OCI-LY7 (cell line): ENCODE measurements at regions not wholly inside any gene's neighbourhood (a gene's known extent, or its start where the extent isn't known, plus 50 kb on each side); places are given as distances from the start of the nearest gene placed in this dataset.

Experiments used
- BruUV-seq: library from RNA; stranded (reverse); fragments of 400-500 nt; replicated peaks from 2 replicates; lab custom pipeline; 2021; lab: Mats Ljungman, UMichigan
- CTCF ChIA-PET: fragments of 300-600 bp; sonication (Branson Sonifier 250); formaldehyde crosslinking; loops from one replicate; lab custom pipeline; 2022; ENCODE audit warnings: antibody characterized with exemption; ENCODE audit not compliant: unreplicated experiment; lab: Charles Lee
- POLR2A ChIA-PET: fragments of 300-600 bp; sonication (Branson Sonifier 250); formaldehyde crosslinking; loops from one replicate; lab custom pipeline; 2022; ENCODE audit warnings: antibody characterized with exemption; lab: Charles Lee
- DNase-seq: peaks from one replicate; pipeline ENCODE4 v3.0.0-alpha.2; 2015; ENCODE audit warnings: low spot score
- H2AFZ ChIP-seq: fragments of 200-600 bp; sonication (generic), shearing (Covaris generic); 2 replicates; pipeline ENCODE4 v1.6.1; 2014; ENCODE audit warnings: mild to moderate bottlenecking, antibody characterized with exemption, low read length, moderate library complexity
- H3K27ac ChIP-seq: fragments of 200-600 bp; sonication (generic); 2 replicates; pipeline ENCODE4 v1.5.1; 2014; ENCODE audit warnings: mixed run types, low read depth, mild to moderate bottlenecking, moderate library complexity, low read length, inconsistent platforms; ENCODE audit not compliant: poor library complexity, severe bottlenecking
- H3K36me3 ChIP-seq: fragments of 200-600 bp; sonication (generic); 2 replicates; pipeline ENCODE4 v1.6.1; 2014; ENCODE audit warnings: mild to moderate bottlenecking, antibody characterized with exemption, low read length, moderate library complexity, mixed read lengths; ENCODE audit not compliant: insufficient read depth
- H3K4me1 ChIP-seq: fragments of 200-600 bp; sonication (generic); 2 replicates; pipeline ENCODE4 v1.5.1; 2014; ENCODE audit warnings: mild to moderate bottlenecking, low read length; ENCODE audit not compliant: insufficient read depth, poor library complexity, severe bottlenecking
- H3K4me2 ChIP-seq: fragments of 200-600 bp; sonication (generic); 2 replicates; pipeline ENCODE4 v1.6.1; 2014; ENCODE audit warnings: mild to moderate bottlenecking, low read length
- H3K4me3 ChIP-seq: fragments of 200-600 bp; sonication (generic); 2 replicates; pipeline ENCODE4 v1.5.1; 2014; ENCODE audit warnings: mild to moderate bottlenecking, low read depth, low read length; ENCODE audit not compliant: poor library complexity, severe bottlenecking
- H3K79me2 ChIP-seq: fragments of 200-600 bp; sonication (generic); 2 replicates; pipeline ENCODE4 v1.6.1; 2016; ENCODE audit warnings: low read depth, mild to moderate bottlenecking, low read length, moderate library complexity, mixed read lengths; ENCODE audit not compliant: insufficient read depth
- H3K9me2 ChIP-seq: fragments of 200-600 bp; sonication (generic); 2 replicates; pipeline ENCODE4 v1.6.1; 2016; ENCODE audit warnings: mild to moderate bottlenecking, low read length, mixed read lengths; ENCODE audit not compliant: insufficient read depth
- H3K9me3 ChIP-seq: fragments of 200-600 bp; sonication (generic); 2 replicates; pipeline ENCODE4 v1.6.1; 2014; ENCODE audit warnings: mild to moderate bottlenecking, mixed run types, low read length, mixed read lengths
- H4K20me1 ChIP-seq: fragments of 200-600 bp; sonication (generic); 2 replicates; pipeline ENCODE4 v1.6.1; 2014; ENCODE audit warnings: mild to moderate bottlenecking, antibody characterized with exemption, low read length, moderate library complexity, mixed read lengths; ENCODE audit not compliant: insufficient read depth
- EZH2phosphoT487 ChIP-seq: fragments of 200-600 bp; sonication (generic); IDR thresholded peaks from 2 replicates; pipeline ENCODE4 v1.6.1; 2018; ENCODE audit warnings: low read depth, borderline replicate concordance, mild to moderate bottlenecking, mixed run types, antibody characterized with exemption, low read length, moderate library complexity, mixed read lengths
- intact Hi-C: fragments of 100-400 bp; cut with micrococcal nuclease; formaldehyde crosslinking; loops from one replicate; pipeline ENCODE4 v1.10.0; 2022; ENCODE audit not compliant: unreplicated experiment
- TF ChIP-seq, protein P1 (sequence below): fragments of 200-600 bp; sonication (generic); conservative IDR thresholded peaks from 2 replicates; pipeline ENCODE4 v1.5.1; 2014; ENCODE audit warnings: mild to moderate bottlenecking, antibody characterized with exemption, low read length, moderate library complexity, mixed read lengths

DNA sequence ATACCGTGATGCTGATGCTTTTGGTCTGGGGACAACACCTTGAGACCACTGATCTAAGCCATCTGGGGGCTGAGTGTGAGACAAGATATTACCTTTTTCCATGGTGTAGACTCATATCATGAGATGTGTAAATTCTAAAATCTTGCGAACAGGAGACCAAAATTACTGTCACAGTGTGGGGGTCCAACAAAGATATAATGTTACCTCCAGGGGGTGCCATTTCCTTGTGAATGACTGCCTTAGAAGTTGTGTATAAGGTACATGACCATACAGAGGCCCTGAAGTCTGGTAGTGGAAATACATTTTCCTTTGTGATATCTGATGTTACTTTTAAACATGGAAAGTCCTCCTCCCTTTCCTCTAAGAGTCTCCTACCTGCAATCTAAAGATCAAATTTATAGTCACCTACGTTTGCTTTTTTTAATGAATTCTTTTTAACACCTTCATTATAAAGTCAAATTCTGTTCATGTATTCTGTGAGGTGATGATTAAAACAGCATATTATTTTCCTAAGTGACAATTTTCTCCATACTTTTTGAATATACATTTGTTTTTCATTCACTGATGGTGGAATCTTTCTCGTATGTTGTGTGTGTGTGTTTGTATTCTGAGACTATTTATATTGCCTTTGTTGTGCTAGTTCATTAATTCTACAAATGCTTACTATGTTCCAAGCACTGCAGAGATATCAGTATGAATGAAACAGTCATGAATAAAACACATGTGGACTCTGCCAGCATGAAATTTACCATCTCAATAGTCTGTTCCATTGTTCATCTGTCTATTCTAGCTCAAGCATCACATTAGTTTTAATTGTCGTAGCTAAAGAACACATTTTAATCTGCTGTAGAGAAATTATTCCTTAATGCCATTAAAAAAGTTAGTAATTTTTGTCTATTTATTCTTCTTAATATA, 113.7 kb downstream of the RFC3 start:
- no peaks in the 10 kb centered on the region for H3K9me3 ChIP-seq
- intact Hi-C loops: loop anchor here (1.0 kb wide), 2 partner anchors 146 to 1233 kb away; no protein-coding TSS in a partner anchor
- peak; percentile 73 for DNase-seq

DNA sequence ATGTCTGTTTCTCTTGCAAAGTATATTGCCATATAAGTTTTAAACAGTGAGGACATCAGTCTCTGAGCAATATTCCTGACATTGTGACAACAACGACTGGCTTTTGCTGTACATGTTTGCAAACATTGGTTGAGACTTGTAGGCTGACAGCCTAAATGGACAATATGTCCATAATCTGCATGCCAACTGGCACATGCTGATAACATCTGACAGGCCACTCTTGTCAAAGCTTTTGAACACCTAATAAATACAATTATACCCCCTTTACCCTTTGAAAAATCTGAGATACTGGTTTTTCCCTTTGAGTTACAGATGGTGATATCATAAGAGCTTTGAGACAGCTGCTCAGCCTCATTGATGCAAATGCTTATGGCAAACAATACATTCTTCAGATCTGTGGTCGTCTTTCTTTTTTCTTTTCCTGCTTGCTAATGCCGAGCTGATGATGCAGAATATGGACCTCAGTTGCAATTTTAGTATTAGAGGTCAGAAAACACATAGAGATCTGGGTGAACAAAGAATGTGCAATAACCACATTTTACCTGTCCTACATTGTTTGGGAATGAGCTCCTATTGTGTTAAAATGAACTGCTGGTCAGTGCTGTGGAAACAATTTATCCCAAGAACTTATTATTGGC, 114.9 kb downstream of the RFC3 start:
- no peaks in the 10 kb centered on the region for H4K20me1 ChIP-seq
- H3K36me3 ChIP-seq: no peaks in the 10 kb centered on the region
- no peaks in the 10 kb centered on the region for H3K4me1 ChIP-seq
- intact Hi-C loops: no loop called here
- no peak for DNase-seq
- H3K4me2 ChIP-seq: no peak overlapping the region
- no peak for TF ChIP-seq EZH2phosphoT487
- TF ChIP-seq, protein P1, sequence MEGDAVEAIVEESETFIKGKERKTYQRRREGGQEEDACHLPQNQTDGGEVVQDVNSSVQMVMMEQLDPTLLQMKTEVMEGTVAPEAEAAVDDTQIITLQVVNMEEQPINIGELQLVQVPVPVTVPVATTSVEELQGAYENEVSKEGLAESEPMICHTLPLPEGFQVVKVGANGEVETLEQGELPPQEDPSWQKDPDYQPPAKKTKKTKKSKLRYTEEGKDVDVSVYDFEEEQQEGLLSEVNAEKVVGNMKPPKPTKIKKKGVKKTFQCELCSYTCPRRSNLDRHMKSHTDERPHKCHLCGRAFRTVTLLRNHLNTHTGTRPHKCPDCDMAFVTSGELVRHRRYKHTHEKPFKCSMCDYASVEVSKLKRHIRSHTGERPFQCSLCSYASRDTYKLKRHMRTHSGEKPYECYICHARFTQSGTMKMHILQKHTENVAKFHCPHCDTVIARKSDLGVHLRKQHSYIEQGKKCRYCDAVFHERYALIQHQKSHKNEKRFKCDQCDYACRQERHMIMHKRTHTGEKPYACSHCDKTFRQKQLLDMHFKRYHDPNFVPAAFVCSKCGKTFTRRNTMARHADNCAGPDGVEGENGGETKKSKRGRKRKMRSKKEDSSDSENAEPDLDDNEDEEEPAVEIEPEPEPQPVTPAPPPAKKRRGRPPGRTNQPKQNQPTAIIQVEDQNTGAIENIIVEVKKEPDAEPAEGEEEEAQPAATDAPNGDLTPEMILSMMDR: no peak
- H3K27ac ChIP-seq: no peak overlapping the region
- no peak overlapping the region for H3K4me3 ChIP-seq
- CTCF ChIA-PET: no interaction called here
- no TSS peak for BruUV-seq
- no peaks in the 10 kb centered on the region for H3K9me3 ChIP-seq
- H3K79me2 ChIP-seq: no peaks in the 10 kb centered on the region
- peak overlapping the region; percentile 38; the same call in 1 of the 2 replicates for H2AFZ ChIP-seq
- POLR2A ChIA-PET: interaction anchor here (0.6 to 0.8 kb wide), 2 partner anchors 21 to 1491 kb away, joined by 3 read pairs; no protein-coding TSS in a partner anchor
- H3K9me2 ChIP-seq: no peaks in the 10 kb centered on the region

More for the DNA sequence above, 113.7 kb downstream of the RFC3 start:
- Histone ChIP-seq H3K79me2 (no peaks in the 10 kb centered on the region), H4K20me1 (no peaks in the 10 kb centered on the region), H3K9me2 (no peaks in the 10 kb centered on the region), H3K4me2 (no peak overlapping the region), H3K36me3 (no peaks in the 10 kb centered on the region), H3K4me3 (no peak overlapping the region), H3K27ac (no peak overlapping the region), H2AFZ (no peak overlapping the region; the same call in 1 of the 2 replicates), H3K4me1 (no peaks in the 10 kb centered on the region)
- no TSS peak for BruUV-seq
- TF ChIP-seq, protein P1: peak; percentile 85
- no peak for TF ChIP-seq EZH2phosphoT487
- ChIA-PET CTCF (interaction anchor here (1.0 kb wide), 1 partner anchor 146 kb away, joined by 3 read pairs; no protein-coding TSS in a partner anchor), POLR2A (interaction anchor here (0.5 kb wide), 1 partner anchor 104 kb away, joined by 5 read pairs; no protein-coding TSS in a partner anchor)
